Astrocyte (in vitro differentiated cells and primary cell): ENCODE measurements at regions not wholly inside any gene's neighbourhood (a gene's known extent, or its start where the extent isn't known, plus 50 kb on each side); places are given as distances from the start of the nearest gene placed in this dataset.

Source experiments
- CTCF ChIP-seq: IDR thresholded peaks from 2 replicates; pipeline ENCODE4 v1.5.1; 2011; ENCODE audit warnings: low read depth, mild to moderate bottlenecking, inconsistent platforms, low read length, moderate library complexity; ENCODE audit not compliant: insufficient read depth
- EZH2 ChIP-seq: IDR thresholded peaks from 2 replicates; pipeline ENCODE4 v1.6.1; 2012; ENCODE audit warnings: mild to moderate bottlenecking, low read length, inconsistent platforms; ENCODE audit not compliant: insufficient read depth

GRCh38 chr6:26205625-26206574 lies 118.7 kb downstream of the HFE start:
- no peak for TF ChIP-seq CTCF
- no peak for TF ChIP-seq EZH2
